HG03521 (cell line): ENCODE measurements at regions not wholly inside any gene's neighbourhood (a gene's known extent, or its start where the extent isn't known, plus 50 kb on each side); places are given as distances from the start of the nearest gene placed in this dataset.
A peak's percentile ranks its signal among the peaks of the same experiment; 100 is the strongest.

Experiments
- ATAC-seq: cut with Tn5 transposase; IDR thresholded peaks from one replicate; pipeline ENCODE4 v1.9.1; 2021; ENCODE audit warnings: mild to moderate bottlenecking, moderate library complexity; ENCODE audit not compliant: unreplicated experiment

DNA sequence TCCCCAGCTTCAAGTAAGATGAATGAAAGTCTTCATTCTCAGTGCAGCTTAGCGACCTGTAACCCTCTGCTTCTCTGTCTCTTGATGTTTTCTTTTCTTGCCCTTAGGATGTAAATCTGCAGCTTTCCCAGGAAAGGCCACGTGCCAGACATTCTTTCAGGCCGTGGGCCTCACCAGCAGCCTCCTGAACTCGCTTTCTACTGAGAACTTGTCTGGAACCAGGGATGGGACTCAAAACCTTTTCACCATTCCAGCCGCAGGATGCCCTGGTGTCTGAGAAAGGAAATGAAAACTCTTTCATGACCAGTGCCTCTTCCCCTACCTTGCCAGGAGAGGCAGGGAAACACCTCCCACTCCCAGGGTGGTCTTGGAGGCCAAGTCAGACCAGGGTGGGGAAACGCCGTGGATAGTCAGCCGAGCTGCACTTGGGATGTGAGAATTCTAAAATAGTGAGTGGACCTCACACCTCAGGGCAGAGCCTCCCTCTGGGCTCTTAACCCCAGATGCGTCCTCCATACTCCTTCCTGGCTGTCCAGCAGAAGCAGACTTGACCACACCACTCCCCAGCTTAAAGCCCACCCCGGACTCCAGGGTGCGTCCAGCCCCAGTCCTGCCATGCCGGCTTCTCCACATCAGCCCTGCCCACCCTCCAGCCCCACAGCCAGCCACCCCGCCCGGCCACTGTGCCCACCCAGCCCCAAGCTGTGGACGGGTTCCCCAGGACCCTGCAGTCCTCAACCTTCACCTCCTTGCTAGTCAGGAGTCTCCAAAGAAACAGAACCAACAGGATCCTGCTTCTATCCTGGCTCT, 115.5 kb downstream of the TWIST2 start:
- no peak for ATAC-seq

DNA sequence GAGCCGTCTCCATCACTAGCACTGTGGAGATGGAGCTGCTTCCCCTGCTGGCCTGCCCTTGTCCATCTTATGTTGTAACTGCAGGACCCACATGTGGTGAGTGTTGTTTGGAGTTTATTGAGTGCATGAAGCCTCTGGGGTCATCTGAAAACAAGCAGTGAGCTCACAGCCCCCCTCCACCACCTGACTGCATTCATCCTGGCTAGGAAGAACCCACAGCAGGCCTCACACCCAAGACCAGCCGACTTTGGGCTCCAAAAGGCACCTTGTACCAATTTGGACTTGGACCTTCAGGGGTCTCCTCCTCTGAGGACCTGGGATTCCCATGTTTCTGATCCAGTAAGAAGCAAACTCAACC, 116.1 kb downstream of the TWIST2 start:
- ATAC-seq: no peak

DNA sequence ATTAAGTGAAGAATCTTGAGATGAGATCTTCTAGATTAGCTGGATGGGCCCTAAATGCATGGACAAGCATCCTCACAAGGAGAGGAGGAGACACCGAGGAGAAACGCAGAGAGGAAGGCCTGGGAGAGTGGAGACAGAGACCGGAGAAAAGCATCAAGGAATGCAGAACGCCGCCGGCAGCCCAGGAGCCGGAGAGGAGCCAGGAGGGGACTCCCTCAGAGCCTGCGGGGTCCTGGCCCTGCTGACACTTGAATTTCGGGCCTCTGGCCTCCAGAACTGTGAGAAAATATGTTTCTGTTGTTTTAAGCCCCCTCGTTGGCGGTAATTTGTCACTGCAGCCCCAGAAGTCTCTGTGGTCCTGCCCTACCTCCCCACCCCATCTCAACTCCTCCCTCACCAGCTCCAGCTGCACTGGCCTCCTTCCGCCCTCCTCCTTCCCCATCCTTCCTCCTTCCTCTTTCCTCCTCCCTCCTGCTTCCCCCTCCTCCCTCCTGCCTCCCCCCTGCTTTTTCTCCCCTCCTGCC, 116.7 kb downstream of the TWIST2 start:
- ATAC-seq: no peak

DNA sequence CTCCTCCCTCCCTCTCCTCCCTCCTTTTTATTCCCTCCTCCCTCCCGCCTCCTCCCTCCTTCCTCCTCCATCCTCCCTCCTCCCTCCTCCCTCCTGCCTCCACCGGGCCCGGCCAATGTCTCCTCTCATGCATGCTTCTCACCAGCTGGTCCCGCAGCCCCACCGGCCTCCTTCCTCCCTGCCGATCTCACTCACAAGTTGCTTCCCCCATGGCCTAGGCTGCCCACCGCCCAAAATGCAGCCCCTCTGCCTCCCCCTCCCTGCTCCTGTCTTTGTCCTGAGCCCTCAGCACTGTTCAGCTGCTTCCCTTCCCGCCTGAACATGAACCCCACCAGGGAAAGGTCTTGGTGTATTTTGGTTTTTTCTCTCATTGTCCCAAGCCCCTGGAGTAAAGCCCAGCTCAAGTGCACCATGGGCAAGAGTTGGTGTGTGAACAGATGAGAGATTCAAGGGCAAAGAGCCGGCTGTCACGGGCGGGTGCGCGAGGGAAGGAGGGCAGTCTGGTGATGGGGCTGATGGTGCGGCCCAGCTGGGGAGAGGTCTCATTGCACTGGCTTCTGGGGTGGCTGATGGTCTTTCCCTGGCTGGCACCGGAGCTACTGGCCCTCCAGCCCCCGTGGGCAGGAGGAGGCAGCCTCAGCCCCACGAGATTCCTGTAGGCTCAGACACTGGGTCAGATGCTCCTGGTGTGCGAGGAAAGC, 117.6 kb downstream of the TWIST2 start:
- ATAC-seq: no peak

DNA sequence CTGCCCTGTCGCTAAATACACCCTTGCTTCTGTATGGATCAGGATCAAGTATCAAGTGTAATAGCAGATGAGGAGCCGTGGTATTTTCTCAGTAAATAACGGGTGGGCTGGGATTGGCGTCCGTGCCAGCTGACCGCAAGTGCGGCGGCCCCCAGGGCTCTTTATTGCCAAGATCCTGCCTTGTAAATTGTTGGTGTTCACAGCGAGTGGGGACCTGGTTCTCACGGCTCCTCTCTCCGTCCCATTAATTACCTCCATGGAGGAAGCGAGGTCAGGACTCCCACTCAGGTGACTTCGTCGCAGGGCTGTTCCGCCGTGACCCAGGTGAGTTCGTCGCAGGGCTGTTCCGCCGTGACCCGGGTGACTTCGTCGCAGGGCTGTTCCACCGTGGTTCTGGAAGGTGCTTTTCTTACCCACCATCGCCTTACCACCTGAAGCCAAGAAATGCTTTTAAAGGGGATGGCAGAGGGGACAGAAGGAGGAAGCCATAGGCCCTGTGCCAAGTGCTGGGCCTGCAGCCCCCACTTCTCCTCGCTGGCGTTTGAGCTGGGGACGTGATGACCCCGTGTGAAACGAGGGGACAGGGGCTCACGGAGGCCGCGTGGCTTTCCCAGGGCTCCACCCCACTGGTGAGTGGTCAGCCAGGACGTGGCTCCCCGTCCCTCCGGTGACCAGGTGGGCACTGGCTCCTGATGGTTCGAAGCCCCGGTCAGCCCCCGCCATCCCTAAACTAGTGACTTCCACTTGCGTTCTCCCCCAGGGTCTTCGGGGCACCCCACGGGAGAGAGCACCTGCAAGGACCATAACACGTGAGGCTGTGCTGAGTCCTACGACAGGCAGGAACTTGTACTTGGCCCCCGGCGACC, 118.4 kb downstream of the TWIST2 start:
- ATAC-seq: no peak

DNA sequence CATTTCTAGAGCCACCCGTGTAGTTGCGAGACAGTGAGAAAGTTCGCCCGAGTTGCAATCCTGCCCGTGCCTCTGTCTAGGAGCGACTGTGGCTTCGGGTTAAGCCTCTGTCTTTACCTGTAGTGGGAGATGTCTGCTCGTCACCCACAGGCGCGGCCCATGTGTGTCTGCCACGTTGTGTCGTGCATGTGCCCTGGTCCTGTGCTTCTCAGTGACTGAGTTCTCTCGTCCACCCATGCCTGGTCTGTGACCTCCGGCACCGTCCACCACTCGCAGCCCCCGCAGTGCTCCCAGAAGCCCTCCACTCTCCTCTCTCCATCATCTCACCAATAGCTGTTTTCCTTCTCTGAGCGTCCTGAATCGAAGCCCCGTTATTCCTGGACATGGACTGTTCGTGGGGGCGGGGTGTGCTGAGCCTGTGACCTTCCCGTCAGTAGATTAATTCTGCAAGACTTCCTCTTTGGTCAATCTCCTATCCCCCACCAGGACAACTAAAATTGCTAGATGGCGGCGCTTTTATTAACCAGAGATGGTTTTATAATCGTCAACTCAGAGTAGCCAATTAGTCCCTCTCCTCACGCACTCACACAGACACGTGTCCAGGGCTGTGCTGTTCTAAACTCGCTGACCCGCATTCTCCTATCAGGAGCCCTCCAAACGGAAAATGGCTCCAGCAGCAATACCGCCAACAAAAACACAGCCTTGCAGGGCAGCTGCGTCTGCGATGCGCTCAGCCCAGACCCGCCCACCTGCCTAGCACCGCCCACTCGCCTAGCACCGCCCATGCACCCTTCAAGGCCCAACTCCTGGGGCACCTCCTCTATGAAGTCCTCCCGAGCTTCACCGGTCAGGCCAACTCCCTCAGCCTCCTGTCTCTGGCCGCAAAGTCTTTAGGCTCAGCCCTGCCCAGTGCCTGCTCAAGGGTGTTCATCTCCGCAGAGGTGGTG, 119.4 kb downstream of the TWIST2 start:
- no peak for ATAC-seq

DNA sequence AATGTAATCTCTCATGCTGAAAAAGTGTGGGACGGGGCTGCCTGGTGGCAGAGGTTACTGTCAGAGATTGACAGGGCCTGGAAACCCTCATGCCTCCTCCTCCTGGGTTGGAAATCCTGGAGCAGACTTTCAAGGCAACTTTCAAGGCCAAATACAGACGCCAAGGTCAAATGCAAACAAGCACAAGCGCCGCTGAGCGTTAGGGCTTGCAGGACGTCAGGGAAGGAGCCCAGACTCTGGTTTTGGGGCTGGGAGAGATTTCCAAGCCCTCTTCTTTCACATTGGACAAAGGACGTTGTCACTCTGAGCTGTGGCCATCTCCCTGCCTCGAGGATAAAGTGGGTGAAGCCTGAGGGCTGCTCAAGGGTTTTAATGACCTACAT, 120.1 kb downstream of the TWIST2 start:
- no peak for ATAC-seq

DNA sequence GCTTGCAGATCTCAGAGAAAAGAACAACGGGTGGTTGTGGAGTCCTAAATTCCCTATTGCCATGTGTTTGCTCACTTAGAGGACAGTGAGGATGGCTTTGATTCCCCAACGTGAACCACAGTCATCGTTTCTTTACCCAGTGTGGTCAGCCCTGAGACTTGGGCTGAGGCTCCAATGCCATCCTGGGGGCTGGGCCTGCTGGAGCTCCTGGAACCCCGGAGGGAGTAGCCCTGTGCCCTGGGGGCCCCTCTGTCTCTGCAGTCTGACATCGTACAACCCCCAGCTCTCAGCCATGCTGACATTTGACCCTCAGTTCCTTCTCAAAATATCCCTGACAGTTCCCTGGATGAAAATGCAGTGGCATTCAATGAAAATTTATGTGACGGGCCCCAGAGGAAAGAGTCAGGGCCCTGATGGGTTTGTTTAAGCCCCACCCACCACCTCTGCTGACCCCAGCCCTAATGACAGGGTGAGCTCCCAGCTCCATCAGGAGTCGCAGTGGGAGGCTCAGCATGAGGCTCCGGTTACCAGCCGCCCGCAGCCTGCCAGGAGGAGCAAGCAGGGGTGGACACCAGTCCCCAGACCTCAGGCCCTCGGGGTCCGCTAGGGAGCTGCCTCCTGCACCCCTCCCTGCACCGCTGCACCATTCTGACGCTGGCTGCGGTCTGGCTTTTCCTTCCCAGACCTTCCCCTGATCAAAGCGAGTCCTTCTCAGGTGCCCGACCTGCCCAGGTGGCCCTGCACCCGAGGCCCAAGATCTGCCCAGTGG, 120.9 kb downstream of the TWIST2 start:
- ATAC-seq: no peak

DNA sequence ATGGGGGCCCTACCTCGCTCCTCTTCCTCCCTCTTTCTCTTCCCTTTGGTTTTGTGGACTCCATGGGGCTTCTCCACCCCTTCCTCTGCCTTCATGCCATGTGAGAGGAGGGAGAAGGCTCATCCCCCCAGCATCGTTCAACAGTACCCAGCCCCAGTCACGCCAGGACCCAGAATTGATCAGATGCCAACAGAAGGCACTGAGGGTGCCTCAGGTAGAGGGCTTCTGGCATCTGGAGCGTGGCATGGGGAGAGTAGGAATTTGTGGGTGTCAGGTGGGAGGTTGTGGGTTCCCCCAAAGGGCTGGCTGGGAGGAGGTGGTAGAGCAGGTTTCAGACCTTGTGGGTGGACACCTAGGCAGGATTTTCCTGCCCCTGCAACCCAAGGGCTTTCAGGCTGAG, 122.0 kb downstream of the TWIST2 start:
- no peak for ATAC-seq

DNA sequence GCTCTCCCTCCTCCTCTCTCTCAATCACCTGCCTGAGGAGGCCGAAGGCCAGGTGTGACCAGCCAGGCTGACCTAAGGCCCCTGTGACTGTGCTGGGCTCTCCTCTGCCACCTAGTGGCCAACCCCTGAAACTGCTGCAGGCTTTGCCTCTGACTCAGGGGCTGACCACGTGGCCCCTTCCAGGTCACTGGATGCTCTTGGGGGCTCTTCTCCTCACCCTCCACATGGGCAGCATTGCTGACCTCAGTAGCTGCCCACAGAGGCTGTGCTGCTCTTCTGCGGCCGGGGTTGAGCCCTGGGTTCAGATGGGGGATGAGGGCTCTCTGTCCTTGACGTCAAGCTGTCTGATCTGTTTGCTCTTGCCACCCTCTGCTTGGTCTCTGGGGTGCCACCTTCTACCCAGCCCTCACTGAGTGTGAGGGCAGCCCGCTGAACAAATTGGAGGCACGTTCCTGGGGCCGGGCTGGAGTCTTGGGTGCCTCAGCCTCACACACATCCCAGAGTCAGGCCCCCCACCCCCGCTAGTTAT, 122.7 kb downstream of the TWIST2 start:
- peak; percentile 61 for ATAC-seq

DNA sequence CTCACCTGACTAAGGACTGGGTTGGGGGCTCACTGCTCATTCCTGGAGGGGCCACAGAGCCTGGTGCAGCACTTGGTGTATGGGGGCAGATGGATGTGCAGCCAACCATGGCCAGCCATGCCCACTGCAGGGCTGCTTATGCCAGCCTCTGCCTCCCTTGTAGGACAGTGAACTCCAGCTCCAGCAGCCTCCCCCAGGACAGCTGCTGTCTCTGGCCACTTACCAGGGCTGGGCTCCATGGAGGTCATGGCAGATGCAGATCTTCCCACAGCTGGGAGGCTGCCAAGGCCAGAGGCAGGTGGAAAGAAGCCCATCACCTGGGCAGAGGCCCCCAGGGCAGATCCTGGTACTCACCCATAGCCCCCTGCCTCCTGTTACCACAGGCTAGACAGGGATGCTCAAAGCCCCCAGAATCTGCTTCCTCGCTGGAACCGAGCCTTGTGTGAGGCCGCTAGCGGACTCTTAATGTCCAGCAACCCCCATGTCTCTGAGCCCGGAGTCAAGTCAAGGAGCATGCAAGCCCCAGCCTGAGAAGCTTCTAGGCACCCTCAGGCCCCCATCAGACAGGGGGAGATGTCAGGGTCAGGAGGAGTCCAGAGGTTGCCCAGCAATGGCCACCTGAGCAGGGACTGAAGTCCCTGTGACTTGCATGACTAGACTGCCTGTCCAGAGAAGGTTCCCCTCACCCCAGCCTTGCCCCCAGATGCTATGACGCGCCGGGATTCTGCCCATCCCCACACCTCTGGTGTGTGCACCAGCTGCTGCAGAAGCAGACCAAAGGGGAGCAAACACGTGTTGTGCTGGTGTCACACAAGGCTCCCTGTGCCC, 123.6 kb downstream of the TWIST2 start:
- ATAC-seq: no peak

DNA sequence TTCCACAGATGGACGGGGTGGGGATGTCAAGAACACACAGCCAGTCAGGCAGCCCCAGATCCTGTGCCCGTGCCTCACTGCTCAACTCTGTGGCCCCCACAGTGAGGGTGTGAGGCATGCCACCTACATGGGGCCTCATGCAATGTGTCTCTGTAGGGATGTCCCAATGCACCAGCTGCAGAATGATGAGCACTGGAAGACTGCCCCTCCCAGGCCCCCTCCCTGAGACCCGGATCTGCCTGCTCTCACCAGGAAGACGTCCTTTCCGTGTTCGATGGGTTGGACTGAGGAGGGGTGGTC, 124.2 kb downstream of the TWIST2 start:
- no peak for ATAC-seq

DNA sequence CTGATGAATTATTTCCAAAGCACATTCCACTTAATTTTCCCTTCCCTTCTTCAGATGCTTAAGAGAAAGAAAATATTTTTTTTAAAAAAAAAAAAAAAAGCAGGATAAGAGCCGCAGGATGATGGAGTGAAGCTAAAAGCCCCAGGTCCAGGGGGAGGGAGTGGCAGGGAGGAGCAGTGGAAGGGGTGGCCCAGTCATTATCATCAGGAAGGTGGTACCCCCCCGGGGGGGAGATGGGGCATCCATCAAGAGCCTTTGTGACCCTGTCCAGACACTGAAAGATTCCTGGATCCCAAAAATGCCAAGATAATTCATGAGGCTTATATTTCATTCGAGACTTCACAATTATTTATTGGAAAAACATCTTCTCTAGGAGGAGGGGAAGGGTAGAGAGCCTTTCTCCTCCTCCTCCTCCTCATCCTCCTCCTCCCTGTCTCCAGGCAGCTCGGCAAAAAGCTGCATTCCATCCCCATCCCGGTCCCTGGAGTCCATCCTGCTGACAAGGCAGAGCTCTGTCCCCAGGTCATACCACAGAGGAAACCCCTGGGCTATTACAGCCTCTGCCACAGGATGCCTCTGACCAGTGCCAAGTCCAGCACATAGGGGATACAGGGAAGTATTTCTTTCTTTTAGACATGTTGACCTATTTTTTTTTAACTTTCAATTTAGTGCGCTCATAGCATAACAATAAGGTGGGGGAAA, 125.3 kb downstream of the TWIST2 start:
- ATAC-seq: no peak

DNA sequence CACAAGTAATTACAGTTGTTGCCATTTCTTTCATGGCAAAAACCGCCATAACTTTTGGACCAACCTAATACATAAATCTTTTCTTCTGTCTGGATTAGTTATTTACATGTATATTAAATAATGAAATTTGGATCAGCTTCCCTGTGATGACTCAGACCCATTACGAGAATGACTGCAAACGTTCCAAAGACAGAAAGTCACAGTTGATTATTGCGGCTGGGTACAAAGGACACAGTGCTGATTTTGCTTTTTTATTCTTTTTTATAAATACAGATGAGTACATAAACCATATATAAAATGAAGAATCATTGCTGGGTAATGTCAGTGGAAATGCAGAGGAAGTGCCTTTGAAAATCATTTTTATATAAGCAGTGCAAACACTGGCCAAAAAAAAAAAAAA, 126.2 kb downstream of the TWIST2 start:
- no peak for ATAC-seq

DNA sequence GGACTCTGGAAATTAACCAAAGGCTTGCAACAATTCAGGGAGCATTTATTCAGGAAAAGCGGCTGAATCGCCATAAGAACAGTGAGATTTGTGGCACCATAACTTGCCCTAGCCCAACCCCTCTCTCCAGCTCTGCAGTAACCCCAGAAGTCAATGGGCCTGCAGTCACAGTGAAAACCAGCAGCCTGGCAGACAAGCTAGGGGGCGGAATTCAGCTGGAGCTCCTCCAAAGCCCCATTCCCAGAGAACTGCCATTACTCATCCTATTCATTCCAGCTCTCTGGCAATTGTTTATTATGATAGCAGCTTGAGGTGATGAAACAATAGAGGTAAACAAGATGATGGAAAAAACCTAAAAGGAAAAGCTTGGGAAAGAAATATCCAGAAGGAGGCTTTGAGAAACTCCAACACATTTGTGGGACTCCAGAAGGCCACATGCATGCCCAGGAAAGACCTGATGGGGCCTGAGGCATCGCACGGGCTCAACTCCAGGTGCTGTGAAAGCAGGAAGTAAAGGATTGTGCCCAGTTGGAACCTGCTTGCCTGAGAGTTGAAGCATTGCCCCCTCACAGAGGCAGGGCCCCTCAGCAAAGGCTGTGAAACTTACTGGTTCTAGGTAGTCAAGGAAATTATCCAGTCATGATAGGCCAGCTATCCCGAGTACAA, 126.7 kb downstream of the TWIST2 start:
- ATAC-seq: no peak

DNA sequence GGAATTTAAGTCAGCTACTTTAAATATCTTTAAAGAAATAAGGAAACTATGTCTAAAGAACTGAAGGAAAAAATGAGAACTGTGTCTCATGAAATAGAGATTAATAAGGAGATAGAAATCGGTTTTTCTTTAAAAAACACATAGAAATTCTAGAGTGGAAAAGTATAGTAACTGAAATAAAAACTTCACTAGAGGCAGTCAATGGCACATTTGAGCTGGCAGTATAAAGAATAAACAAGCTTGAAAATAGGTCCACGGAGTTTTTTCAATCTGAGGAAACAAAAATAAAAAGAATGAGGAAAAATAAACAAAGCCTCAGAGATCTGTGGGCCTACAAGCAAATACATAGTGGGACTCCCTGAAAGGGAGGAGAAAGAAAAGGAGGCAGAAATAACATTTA, 127.5 kb downstream of the TWIST2 start:
- ATAC-seq: no peak

DNA sequence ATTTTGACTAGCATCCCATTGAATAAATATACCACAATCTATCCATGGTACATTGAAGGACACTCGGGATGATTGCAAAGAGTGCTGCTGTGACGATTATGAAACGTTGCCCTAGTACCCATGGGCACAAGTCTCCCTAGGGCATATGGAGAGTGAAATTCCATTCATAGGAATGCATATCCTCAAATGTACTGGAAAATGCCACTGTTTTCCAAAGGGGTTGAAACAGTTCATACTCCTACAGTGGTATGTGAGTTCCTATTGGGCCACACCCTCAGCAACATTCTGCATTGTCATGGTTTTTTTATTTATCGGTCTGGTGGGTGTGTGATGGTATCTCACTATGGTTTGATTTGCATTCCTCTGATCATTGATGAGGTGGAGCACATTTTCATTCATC, 130.6 kb downstream of the TWIST2 start:
- ATAC-seq: no peak

DNA sequence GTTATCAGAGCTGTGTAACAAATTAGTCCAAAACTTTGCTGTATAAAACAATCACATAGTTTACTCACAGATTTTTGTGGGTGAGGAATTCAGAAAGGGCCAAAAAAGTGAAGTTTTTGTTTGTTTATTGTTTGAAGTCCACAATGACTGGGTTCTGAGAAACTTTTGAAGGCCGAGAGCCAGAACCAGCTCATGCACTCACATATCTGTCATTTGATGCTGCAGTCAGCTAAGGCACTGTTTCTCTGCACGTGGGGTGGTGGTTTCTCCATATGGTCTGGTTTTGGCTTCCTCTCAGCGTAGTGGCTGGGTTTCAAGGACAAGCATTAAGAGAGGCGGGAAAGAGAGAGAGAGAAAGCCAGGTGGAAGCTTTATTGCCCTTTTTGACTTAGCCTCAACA, 131.8 kb downstream of the TWIST2 start:
- no peak for ATAC-seq
